Omental fat pad (tissue), 3 donors: ENCODE measurements at regions not wholly inside any gene's neighbourhood (a gene's known extent, or its start where the extent isn't known, plus 50 kb on each side); places are given as distances from the start of the nearest gene placed in this dataset.

Source experiments
- ATAC-seq: fragments of 150-250 bp; one replicate; pipeline ENCODE4 v1.9.1; 2016; ENCODE audit warnings: mild to moderate bottlenecking, moderate library complexity; ENCODE audit not compliant: low FRiP score
- DNase-seq: peaks from one replicate; pipeline ENCODE4 v3.0.0-alpha.2; 2019; ENCODE audit warnings: low spot score
- TF ChIP-seq, protein P1 (sequence below), 3 donors: fragments of 450-650 bp; IDR thresholded peaks; one replicate each; pipeline ENCODE4 v1.5.1; 2016 to 2017; ENCODE audit warnings: antibody characterized with exemption in 3 of 3, mild to moderate bottlenecking in 3 of 3, moderate library complexity in 2 of 3

DNA sequence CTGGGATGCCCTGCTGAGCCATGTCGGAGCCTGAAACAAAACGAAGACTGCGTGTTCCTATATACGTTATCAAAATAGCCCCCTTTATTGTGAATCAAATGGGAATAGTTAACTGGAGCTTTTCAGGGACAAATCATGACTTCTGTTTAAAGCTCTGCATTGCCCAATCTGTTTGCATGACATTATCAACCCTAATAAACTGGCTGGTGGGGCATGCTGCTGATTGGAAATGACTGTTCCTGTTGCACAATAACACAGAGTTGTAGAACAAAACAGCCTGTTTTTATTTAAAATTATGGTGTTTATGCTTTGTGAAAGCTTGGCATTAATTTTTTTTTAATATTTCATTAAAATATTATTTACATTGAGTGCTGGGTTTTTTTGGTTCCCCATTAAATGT is 215.5 kb downstream of the TMEM167A start:
- DNase-seq (no peak), ATAC-seq (no peak)
- TF ChIP-seq, protein P1, sequence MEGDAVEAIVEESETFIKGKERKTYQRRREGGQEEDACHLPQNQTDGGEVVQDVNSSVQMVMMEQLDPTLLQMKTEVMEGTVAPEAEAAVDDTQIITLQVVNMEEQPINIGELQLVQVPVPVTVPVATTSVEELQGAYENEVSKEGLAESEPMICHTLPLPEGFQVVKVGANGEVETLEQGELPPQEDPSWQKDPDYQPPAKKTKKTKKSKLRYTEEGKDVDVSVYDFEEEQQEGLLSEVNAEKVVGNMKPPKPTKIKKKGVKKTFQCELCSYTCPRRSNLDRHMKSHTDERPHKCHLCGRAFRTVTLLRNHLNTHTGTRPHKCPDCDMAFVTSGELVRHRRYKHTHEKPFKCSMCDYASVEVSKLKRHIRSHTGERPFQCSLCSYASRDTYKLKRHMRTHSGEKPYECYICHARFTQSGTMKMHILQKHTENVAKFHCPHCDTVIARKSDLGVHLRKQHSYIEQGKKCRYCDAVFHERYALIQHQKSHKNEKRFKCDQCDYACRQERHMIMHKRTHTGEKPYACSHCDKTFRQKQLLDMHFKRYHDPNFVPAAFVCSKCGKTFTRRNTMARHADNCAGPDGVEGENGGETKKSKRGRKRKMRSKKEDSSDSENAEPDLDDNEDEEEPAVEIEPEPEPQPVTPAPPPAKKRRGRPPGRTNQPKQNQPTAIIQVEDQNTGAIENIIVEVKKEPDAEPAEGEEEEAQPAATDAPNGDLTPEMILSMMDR (IDR thresholded peaks at IDR 0.05) = no peak

DNA sequence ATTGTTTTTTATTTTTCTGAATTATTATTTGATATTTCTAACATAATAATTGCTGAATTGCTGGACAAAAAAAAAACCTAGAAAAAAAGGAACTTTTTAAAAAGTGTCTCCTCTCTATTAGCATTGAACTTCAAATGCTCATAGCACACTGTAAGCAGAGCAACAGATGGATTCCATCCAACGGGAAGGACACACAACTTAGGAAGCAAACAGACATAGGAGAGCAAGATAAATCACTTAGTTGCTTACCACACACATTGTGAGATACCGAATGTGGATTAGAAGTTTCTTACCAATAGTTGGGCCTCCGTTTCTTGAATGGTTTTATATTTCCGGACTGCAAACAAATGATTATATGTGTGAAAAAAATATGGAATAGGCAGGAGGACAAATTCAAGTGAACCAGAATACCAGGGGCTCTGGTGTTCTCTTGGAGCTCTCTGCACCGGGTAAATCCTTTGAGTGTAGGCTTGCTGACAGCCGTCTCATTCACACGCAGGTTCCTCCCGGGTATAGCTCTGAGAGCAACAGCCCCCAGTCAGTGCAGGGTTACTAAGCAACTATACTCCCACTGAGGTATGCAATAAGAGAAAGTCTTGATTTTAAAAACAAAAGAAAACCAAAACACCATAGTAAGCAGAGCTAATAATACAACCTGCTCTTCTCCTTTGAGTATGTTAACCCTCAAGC is 217.6 kb downstream of the TMEM167A start:
- DNase-seq = no peak
- ATAC-seq = no peak
- TF ChIP-seq, protein P1 (IDR thresholded peaks at IDR 0.05) = no peak

DNA sequence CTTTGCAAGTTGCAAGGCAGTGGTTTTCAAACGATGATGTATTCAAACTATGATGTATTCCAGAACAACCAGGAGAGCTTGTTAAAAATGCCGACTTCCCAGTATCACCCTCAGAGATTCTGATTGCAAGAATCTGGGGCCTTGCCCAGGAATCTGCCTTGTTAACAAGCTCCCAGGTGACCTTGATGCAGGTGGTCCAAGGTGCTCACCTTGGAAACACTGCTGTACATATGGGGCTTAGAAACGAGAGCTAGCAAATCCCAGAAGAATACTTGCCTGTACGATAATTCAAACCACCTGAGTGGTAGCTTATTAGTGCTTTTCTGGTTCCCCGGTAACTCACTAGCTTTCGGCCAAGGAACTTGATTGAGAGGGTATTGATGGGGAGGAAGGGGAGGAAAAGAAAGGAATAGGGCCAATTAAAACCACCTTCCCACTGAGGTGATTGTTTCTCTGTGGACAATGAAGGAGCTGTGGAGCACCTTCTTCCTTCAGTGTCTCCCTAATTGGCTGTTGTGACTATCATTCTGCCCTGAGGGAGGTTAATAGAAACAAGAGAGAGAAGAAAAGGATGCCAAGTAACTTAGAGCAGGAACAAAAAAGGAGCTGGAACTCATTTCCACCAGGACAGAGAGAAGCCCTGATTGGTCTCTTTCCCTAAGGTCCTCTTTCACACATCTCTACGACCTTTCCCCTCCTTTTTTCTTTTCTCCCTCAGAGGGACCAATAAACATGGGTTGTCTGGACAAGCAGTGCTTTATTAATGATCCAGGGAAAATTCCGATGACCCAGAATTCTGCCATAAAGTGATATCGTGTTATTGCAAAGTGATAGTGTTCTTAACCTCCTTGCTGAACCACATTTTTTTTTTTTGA is 218.8 kb downstream of the TMEM167A start:
- TF ChIP-seq, protein P1 (IDR thresholded peaks at IDR 0.05) = no peak
- ATAC-seq (no peak), DNase-seq (no peak)

DNA sequence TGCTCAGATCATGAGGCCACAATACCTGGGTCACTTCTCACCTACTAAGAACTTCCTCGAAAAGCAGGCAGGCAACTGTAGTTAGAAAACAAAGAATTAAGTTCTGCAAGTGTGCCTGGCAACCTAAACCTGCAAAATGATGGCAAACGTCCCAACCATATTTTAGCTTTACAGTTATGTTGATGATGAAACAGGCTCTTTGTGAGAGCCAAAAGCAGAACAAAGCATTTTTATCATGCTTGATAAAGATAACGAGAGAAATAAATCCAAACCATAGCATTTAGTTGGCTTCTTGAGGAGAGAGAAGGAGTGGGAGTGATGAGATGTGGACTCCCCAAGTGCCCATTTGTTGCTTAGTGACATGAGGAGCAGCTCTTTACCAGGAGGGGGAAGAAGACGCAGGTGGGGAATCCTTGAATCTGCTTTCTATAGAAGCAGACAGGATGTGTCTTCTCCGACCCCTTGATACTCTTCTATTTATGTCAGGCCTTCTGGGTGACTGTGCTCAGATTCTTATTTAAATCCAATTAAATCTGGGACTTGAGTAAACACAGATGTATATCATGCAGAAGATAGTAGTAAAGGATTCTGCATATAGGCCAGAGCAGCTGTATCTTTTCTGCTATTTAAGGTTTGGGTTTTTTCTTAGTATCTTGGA is 221.2 kb downstream of the TMEM167A start:
- ATAC-seq (no peak), DNase-seq (no peak)
- TF ChIP-seq, protein P1 (IDR thresholded peaks at IDR 0.05) = no peak

DNA sequence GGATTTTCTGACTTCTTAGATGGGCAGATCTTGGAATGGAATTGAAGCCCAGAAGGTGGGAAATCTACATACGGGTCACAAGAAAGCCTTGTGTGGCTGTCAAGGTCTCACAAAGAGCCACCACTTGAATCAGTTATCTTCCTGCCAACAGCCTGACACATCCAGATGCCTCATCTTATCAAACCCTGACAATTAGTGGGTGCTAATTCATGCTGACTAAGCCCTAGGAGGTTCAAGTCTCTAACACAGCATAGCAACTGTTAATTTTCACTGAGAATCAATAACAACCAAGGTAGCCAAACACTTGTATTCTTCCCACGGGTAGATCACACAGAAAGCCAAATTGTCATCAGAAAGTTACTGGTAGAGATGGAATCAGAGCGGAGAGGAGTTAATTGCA is 222.2 kb downstream of the TMEM167A start:
- TF ChIP-seq, protein P1 (IDR thresholded peaks at IDR 0.05) = no peak
- no peak for DNase-seq
- no peak for ATAC-seq

DNA sequence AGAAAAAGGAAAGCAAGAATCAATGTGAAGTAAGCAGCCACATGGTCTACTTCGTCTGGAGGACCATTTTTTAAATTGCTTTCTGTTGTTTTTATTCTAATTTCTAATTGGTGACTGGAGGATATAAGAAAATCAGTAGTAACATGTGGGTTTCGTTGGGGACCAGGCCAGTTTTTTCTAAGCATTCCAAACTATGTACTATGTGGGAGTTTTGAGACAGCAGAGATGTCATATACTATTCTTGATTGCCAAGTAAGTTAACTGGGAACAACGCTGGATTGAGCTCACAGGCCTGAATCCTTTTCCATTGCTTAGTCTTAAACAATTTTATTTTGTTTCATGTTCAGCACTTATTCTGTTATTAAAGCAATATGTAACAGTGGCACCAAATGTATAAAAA is 225.7 kb downstream of the TMEM167A start:
- TF ChIP-seq, protein P1 (IDR thresholded peaks at IDR 0.05) = no peak
- ATAC-seq (no peak), DNase-seq (no peak)
